ENCODE measurements at regions not wholly inside any gene's neighbourhood (a gene's known extent, or its start where the extent isn't known, plus 50 kb on each side); places are given as distances from the start of the nearest gene placed in this dataset.

GRCh38 chr5:1698589-1699316 lies 100.9 kb downstream of the MRPL36 start:
- POLR2A ChIA-PET (ENCODE audit: unreplicated experiment), result no interaction called here
- Histone ChIP-seq H3K4me1 (replicated peaks; ENCODE audit: insufficient read depth) (no peaks in the 10 kb centered on the region), H3K36me3 (ENCODE audit: low read depth) (no peaks in the 10 kb centered on the region), H4K20me1 (ENCODE audit: insufficient read depth) (0 out of 2 replicates have a peak, but pooled peaks cover 2% of the 10 kb centered on the region), H3F3A (ENCODE audit: insufficient read depth, low read depth) (no peaks in the 10 kb centered on the region), H3K9me2 (ENCODE audit: insufficient read depth) (no peaks in the 10 kb centered on the region), H2AFZ (no peak overlapping the region), H3K79me2 (ENCODE audit: low read depth) (no peaks in the 10 kb centered on the region), H3K27ac (no peak overlapping the region), H3K27me3 (ENCODE audit: insufficient read depth, low read depth) (peaks cover 97% of the 10 kb centered on the region), H3K9me3 (ENCODE audit: insufficient read depth, low read depth) (0 out of 2 replicates have a peak, but pooled peaks cover 5% of the 10 kb centered on the region), H3K4me3 (no peak overlapping the region), H3K4me2 (no peak overlapping the region)
- BruUV-seq (replicated peaks), result no TSS peak
- TF ChIP-seq EZH2 (IDR thresholded peaks at IDR 0.05; ENCODE audit: low read depth) (no peak), CTCF (conservative IDR thresholded peaks at IDR 0.05) (no peak)
- intact Hi-C loops (cut with micrococcal nuclease; ENCODE audit: unreplicated experiment), result no loop called here
- CTCF ChIA-PET, result no interaction called here
- DNase-seq, result no peak

- BruUV-seq (replicated peaks), result no TSS peak
- Histone ChIP-seq H3K4me2 (no peak overlapping the region), H2AFZ (no peak overlapping the region), H3K27me3 (ENCODE audit: insufficient read depth, low read depth) (peaks cover 99% of the 10 kb centered on the region), H3K79me2 (ENCODE audit: low read depth) (no peaks in the 10 kb centered on the region), H3K9me2 (ENCODE audit: insufficient read depth) (no peaks in the 10 kb centered on the region), H3K4me1 (replicated peaks; ENCODE audit: insufficient read depth) (no peaks in the 10 kb centered on the region), H4K20me1 (ENCODE audit: insufficient read depth) (0 out of 2 replicates have a peak, but pooled peaks cover 2% of the 10 kb centered on the region), H3F3A (ENCODE audit: insufficient read depth, low read depth) (no peaks in the 10 kb centered on the region), H3K27ac (no peak overlapping the region), H3K4me3 (no peak overlapping the region), H3K9me3 (ENCODE audit: insufficient read depth, low read depth) (no peaks in the 10 kb centered on the region), H3K36me3 (ENCODE audit: low read depth) (no peaks in the 10 kb centered on the region)
- no peak for DNase-seq
- intact Hi-C loops (cut with micrococcal nuclease; ENCODE audit: unreplicated experiment), result no loop called here
- ChIA-PET POLR2A (ENCODE audit: unreplicated experiment) (no interaction called here), CTCF (no interaction called here)
- TF ChIP-seq CTCF (conservative IDR thresholded peaks at IDR 0.05) (no peak), EZH2 (IDR thresholded peaks at IDR 0.05; ENCODE audit: low read depth) (no peak)
Observed at GRCh38 chr5:1692381-1692780, 107.3 kb downstream of the MRPL36 start.

GRCh38 chr5:1687301-1687970 lies 112.2 kb downstream of the MRPL36 start:
- TF ChIP-seq EZH2 (IDR thresholded peaks at IDR 0.05; ENCODE audit: low read depth) (no peak), CTCF (conservative IDR thresholded peaks at IDR 0.05) (no peak)
- Histone ChIP-seq H3K4me1 (replicated peaks; ENCODE audit: insufficient read depth) (no peaks in the 10 kb centered on the region), H3K27me3 (ENCODE audit: insufficient read depth, low read depth) (peaks cover 99% of the 10 kb centered on the region), H3F3A (ENCODE audit: insufficient read depth, low read depth) (no peaks in the 10 kb centered on the region), H4K20me1 (ENCODE audit: insufficient read depth) (no peaks in the 10 kb centered on the region), H3K27ac (no peak overlapping the region), H2AFZ (no peak overlapping the region), H3K9me2 (ENCODE audit: insufficient read depth) (no peaks in the 10 kb centered on the region), H3K4me2 (no peak overlapping the region), H3K36me3 (ENCODE audit: low read depth) (no peaks in the 10 kb centered on the region), H3K9me3 (ENCODE audit: insufficient read depth, low read depth) (no peaks in the 10 kb centered on the region), H3K79me2 (ENCODE audit: low read depth) (no peaks in the 10 kb centered on the region), H3K4me3 (no peak overlapping the region)
- no TSS peak for BruUV-seq (replicated peaks)
- CTCF ChIA-PET, result no interaction called here
- intact Hi-C loops (cut with micrococcal nuclease; ENCODE audit: unreplicated experiment), result no loop called here
- POLR2A ChIA-PET (ENCODE audit: unreplicated experiment), result no interaction called here
- DNase-seq, result no peak

All from PC-9 (cell line).